ENCODE measurements at regions not wholly inside any gene's neighbourhood (a gene's known extent, or its start where the extent isn't known, plus 50 kb on each side); places are given as distances from the start of the nearest gene placed in this dataset.

- no peak for TF ChIP-seq CTCF (conservative IDR thresholded peaks at IDR 0.05 in 1 of 2, IDR thresholded peaks at IDR 0.05 in 1 of 2; ENCODE audit: extremely low read depth in 1 of 2, insufficient read depth in 1 of 2, low read depth in 1 of 2, low read length in 2 of 2)
- no peak for TF ChIP-seq EZH2 (IDR thresholded peaks at IDR 0.05; ENCODE audit: borderline replicate concordance, low read length)
These were observed 206.9 kb downstream of the FAM47B start for GRCh38 chrX:35149517-35149916.
